CD4-positive, alpha-beta T cell treated with Interleukin-4 for 1 hour (primary cell): ENCODE measurements at regions not wholly inside any gene's neighbourhood (a gene's known extent, or its start where the extent isn't known, plus 50 kb on each side); places are given as distances from the start of the nearest gene placed in this dataset.

Experiments used
- DNase-seq, 2 donors: peaks; one replicate each; pipeline ENCODE4 v3.0.0-alpha.2; 2020 to 2022

DNA sequence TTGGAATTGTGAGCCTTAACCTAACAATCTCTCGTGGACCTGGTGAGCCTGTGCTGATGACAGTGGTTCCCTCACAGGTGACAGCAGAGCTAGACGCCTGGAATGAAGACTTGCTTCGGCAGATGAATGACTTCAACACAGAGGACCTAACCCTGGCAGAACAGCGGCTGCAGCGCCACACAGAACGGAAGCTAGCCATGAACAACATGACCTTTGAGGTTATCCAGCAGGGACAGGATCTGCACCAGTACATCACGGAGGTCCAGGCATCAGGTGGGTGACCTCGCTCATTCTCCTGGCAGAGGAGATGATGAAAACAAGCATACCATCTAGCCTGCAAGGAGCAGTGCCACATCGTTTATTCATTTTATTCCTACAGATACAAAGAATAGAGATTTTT, 316.9 kb upstream of the UMPS start:
- no peak for DNase-seq

DNA sequence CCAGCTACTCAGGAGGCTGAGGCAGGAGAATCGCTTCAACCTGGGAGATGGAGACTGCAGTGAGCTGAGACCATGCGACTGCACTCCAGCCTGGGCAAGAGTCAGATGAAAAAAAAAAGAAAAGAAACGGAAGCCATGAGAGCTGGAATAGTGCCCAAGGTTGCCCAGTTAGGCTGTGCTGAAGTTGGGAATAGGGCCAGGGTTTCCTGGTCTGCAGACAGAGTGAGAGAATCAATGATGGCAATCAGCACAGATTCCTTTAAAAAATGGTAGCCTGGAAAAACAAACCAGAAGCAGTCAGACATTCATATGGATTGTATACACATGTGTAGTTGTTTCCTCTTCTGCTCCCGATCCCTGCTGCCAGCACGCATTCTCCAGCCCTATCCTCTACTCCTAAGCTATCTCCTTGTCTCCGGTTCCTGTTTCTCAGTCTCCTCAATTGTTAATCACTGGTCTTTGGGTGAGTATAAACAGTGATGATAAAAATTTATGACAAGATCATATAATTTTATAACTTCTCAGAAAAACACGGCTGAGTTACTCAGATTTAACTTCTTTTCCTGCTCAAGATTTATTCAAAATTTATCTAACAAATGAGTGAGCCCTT, 316.2 kb upstream of the UMPS start:
- DNase-seq = no peak

DNA sequence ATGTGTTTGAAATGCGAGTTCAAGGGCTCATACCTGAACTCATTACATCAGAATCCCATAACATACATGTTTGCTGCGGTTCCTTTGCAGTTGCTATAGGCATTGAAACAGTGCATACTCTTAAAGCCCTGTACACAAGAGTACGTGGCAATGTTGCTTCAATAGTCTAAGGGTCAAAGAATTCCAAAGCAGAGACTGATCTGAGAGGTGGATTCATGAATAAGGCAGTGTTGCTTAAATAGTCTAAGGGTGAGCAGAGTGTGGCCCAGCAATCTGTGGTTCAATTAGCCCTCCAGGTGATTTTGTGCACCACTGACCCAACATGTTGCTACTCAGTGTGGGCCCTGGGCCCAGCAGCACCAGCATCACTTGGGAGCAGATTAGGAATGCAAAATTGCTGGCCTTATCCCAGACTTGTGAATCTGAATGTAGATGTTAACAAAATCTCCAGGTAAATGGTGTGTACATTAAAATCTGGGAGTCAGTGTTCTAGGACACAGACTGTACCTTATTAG, 314.7 kb upstream of the UMPS start:
- DNase-seq = no peak

DNA sequence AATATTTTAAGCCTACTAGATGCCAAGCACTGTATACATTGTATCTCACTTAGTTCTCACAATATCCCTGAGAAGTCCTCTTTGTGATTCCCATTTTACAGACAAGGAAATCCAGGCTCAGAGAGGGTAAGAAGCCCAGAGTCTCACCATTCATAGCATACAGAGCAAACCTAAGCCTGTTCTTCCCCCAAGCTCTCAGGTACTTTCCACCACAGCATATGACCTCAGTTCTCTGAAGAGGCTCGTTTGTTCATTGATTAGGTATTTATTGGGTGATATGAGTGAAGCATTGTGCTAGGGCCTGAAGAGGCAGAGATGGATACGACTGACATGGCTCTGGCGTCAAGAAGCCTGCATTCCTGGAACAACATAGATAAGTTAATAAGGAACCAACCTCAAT, 310.9 kb upstream of the UMPS start:
- no peak for DNase-seq

DNA sequence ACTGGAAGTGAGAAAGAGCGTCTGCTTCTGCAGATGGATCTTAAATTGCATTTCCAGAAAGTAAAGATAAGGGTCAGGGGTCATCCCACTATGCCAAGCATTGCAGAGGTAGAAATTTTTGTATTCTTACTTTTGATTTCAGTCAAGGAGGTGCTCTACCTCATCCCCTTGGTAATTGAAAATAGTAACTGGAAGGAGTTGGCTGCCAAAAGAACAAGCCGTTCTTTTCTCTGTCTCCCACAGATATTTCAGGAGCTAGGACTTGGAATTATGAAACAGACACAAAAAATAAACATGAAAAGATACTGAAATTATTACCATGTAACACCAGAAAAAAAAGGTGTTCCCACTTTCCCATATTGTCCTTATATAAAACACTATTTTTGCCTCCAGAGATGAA, 309.9 kb upstream of the UMPS start:
- DNase-seq = no peak

DNA sequence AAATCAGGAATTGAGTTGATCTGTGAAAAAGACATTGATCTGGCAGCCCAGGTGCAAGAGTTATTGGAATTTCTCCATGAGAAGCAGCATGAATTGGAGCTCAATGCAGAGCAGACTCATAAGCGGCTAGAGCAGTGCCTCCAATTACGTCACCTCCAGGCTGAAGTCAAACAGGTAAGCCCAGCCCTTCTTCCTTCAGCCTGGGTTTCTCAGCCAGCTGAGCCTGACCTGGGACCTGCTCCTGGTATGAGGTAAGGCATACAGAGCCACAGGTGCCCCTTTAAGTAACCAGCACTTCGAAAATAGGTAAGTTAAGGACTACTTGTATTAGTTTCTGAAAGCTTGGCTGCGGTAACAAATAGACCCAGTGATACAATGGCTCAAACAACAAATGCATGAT, 307.4 kb upstream of the UMPS start:
- DNase-seq = no peak

DNA sequence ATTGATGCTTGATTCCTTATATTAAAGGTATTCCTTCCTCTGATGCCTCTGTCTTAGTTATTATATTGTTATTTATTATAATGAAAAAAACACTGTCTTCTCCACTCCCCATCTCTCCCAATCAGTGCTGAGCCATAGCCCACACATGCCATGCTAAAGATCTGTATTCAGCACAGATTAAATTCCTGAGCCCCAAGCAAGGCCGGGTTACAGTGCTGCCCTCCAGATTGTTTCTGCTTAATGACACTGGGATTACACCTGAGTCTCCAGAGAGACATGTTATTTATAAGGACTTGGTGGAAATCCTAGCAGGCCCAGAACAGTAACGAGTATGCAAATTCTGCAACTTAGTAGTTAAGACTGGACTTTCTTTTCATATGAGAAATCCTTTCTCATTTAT, 305.9 kb upstream of the UMPS start:
- DNase-seq = no peak

DNA sequence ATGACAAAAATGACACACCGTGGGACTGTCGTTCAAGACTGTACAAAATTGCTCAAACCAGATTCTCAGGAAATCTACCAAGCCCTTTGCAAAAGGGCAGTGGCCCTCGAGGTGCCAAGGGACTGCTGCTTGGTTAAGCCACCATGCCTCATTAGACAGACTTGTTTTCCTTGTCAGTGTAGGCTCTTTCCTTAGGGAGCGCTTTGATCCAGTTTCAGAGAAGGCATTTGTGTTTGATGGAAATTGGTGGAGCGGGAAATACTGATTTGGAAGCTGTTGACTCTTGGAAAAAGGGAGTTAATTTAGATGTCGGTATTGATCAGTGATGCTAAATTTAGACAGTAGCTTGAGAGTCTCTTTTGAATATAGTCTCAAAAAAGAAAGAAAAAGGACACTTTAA, 304.3 kb upstream of the UMPS start:
- no peak for DNase-seq

DNA sequence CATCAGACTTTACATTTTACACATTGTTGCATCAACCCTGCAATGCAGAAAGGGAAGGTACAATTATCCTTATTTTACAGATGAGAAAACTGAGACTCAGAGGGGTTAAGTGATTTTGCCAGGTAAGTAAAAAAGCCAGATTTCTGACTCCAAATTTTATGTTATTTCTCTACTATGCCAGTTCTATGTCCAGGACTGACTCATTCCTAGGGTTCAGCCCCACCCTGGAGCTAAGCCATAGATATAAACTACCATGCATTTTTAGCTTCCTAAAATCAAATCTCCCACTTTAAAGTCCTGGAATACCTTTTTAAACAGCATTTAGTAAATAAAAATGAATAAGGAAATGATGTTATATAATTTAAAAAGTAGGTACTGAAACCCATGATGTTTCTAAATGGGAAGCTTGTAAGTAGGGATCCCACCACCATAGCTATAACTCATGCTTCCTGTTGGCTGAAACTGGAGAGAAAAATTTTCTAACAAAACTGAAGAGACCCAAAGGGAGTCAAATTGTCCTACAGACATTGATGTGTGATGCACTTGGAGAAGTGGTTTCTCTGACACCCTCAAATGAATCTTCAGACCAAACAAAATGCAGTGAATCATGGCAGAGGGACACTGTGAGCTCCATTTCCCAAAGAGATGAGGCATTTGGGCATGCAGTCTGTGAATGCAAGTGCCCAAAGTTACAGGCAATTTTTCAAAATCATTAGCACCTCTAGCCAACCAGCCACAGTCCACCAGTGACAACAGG, 301.7 kb upstream of the UMPS start:
- DNase-seq = no peak

DNA sequence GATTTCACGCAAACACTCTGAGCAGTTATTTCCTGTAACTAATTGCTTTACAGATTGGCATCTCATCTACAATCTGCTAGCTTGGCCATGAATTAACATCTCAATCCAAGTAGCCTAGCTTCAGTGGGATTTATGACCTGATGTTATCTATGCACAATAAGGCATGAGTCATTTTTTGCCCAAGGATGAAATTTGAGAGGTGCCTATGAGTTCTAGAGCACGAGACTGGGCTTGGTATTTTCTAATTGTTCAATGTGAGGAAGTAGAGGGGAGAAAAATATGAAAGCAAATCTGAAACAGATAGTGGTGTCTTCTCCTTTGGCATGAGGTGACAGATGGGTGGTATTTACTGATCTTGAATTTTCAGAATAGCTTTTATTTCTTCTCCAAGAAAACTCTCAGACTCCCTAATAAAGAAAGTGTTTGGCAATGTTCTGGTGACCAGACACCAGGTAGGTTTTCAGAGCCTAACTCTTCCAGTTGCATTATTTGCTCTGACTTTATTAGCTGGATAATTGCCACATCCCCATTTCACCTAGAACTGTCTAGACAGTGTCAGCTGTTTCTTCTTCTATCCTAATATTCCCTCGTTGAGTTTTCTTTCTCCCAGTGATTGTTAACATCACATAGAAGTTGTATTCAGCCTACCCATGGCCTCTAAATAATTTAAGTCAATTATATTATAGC, 301.0 kb upstream of the UMPS start:
- no peak for DNase-seq

DNA sequence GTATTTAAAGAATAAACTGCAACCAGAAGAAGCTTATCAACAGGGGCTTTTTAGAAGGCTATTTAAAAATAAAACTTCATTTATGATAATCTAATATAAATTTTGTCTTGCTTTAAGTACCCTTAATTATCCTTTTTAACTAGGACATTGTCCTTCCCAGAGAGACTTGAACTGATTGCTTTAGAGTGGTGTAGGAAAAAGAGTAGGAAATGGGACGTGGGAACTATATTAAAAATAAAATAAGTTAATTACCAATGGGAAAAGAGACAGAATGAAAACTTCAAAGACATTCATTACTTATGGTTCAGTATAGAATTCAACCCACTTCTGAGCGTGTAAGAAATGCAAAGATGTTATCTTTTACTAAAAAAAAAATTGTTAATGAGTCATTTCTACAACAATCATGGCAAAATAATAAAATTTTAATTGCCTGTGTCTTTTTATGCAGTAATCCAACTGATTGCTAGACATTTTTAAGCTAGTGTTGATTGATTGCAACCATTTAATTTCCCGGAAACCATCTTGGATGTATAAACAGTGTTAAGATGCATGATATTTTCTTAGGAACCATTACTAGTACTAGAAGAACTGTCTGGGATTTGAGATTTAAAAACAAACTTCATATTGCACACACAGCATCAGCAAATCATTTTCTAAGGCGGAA, 298.8 kb upstream of the UMPS start:
- no peak for DNase-seq

DNA sequence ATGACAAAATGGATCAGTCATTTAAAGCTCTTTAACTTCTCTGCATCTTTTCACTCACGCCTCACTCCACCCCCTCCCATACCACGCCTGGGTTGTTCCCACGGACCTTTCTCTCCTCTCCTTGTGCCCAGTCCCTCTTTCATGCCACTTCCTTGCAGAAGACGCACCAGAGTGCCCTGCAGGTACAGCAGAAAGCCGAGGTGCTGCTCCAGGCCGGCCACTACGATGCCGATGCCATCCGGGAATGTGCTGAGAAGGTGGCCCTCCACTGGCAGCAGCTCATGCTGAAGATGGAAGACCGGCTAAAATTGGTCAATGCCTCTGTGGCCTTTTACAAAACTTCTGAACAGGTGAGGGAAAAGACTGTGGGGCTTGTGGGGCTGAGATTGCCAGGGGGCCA, 296.1 kb upstream of the UMPS start:
- DNase-seq = no peak

DNA sequence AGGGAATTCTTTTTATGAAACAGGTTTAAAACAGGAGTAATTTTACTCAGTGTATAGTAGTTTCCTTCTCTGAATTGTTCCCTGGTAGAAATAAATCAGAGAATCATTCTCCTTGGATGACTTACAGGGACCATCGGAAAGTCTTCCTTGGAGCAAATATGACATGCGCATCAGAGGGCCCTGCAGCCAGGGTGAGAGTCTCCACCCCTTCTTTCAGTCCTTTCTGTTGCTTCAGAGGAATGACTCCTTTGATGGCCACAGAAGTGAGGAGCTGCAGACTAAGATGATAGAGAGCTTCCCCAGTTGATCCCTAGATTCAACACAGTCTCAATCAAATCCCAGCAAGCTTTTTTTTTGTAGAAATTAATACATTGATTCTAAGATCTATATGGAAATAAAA, 294.8 kb upstream of the UMPS start:
- DNase-seq = no peak

DNA sequence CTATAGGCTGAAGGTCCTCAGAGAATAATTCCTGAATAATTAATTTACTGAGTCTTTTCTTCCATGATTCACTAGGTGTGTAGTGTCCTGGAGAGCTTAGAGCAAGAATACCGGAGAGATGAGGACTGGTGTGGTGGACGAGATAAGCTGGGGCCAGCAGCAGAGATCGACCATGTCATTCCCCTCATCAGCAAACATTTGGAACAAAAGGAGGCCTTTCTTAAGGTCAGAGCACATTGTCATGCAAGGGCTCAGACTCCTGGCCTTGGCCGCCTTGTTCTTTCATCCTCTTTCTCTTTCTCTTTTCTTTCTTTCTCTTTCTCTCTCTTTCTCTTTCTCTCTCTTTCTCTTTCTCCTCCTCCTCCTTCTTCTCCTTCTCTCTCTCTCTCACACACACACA, 291.4 kb upstream of the UMPS start:
- DNase-seq = no peak

DNA sequence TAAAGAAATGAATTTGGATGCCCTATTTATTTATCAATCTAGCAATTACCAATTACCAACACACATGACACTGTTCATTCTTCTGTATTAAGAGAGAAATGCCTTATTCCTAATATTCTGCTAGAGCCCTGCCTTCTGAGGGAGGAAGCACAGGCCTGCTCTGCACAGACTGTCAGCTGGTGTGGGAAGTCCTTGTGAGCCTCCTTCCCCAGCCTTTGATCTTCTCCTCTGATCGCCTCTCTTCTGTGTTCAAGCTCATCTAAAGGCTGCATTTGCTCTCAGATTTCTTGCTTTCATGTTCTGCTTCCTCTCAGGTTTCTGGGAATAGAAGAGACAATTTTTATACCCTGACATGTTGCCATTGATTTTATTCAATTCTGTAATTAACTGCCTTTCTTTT, 290.6 kb upstream of the UMPS start:
- no peak for DNase-seq

DNA sequence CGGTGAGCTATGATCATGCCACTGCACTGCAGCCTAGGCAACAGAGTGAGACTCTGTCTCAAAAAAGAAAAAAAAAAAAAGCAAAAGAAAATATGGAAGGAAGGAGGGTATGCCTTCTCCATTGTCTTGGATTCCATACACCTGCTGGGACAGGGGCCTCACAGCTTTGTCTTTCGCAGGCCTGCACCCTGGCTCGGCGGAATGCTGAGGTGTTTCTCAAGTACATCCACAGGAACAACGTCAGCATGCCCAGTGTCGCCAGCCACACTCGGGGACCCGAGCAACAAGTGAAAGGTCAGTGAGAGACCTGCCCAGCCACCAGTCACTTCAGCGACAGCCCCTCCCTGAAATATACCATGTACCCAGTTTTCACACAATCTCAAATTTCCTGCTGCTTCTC, 288.5 kb upstream of the UMPS start:
- no peak for DNase-seq

DNA sequence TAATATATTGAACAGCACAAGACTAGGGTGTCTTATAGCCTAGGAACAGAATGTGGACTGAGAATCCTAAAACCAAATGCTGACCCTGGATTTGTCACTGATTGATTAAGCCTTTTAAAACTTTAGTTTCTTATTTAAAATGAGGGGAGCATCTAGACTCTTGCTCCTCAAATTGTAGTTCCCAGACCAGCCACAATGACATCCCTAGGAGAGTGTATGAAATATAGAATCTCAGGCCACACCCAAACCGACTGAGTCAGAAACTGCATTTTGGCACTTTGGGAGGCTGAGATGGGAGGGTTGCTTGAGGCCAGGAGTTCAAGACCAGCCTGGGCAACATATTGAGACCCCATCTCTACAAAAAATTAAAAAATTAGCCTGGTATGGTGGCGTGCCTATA, 287.8 kb upstream of the UMPS start:
- no peak for DNase-seq

DNA sequence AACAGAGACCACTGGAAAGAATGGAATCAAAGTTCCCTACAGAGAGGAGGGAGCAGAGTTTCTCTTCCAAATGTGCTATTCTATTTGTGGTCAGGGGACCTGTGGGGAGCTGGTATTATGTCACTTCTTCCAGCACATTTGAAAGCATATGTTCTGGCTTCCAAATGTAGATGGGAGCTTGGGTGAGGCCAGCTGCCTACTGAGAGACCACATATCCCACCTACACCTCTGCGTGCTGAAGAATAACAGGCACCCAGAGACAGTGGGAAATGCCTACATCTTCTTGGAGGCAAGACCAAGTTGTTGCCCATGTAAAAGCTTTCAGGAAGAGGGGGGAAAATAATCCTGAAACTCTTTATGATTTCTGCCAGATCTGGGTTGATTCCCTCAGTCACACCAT, 286.8 kb upstream of the UMPS start:
- no peak for DNase-seq

DNA sequence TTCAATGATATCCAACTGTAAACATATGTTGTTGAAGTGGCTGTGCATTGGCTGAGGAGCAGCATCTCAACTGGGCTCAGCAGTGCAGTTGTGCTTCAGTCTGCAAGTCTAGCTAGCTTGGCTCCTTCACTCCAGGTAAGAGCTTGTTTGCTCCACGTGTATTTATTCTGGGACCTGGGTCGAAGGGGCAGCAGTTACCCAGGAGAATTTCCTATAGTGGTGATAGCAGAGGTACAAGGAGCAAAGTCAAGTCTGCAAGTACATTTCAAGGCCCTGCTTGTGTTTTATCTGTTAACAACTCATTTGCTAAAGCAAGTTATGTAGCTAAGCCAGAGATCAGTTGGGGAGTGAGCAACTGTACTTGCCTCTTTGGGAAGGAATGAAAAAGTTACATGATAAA, 286.2 kb upstream of the UMPS start:
- DNase-seq = no peak

DNA sequence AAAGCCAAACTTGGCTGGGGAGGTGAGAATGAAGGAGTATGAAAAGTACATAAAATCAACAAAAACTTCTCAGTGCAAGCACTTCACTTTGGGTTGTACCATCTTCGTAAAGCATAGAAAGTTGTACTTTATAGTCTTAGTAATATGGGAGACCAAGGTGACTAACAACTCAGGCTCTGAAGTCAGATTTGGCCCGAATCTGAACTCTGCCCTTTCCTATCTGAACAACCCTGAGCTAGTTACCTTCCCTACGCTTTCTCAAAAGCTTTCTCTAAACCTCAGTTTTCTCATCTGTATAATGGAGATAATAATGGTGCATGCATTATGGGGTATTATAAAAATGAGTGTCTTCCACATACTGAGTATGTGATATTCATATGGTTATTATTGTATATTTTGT, 285.4 kb upstream of the UMPS start:
- DNase-seq = no peak

DNA sequence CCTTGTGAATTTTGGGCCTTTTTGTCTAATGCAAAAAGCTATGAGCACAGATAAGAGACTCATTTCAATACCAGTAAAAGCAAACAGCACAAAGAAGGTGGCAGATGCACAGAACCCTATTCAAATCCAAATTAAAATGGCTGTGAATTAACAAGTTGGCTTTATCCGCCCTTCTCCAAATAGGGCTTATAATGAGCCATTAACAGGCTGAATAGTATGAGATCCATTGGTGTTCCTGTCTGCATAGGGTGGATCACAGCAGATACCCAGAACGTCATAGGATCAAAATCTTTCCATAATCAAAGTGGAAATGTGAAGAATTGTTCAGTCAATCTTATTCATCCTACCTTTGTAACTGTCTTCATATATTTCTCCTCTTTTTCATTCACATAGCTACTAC, 282.4 kb upstream of the UMPS start:
- no peak for DNase-seq

DNA sequence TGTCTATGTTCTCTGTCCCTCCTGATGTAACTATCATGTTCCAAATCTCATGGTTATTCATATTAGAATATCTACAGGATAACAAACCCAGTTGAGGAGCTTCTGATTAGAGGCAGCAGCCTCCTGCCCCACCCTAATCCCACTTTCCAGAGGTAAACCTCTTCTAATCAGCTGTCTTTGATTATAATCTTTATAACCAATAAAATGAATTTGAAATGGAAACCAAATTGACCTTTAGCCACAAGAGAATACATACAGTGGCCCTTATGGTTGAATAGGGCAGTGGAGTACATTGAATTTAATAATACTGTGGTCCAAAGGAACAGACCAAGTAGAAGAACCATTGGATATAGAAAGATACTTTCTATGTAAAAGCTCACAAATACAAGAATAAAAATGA, 281.3 kb upstream of the UMPS start:
- no peak for DNase-seq

DNA sequence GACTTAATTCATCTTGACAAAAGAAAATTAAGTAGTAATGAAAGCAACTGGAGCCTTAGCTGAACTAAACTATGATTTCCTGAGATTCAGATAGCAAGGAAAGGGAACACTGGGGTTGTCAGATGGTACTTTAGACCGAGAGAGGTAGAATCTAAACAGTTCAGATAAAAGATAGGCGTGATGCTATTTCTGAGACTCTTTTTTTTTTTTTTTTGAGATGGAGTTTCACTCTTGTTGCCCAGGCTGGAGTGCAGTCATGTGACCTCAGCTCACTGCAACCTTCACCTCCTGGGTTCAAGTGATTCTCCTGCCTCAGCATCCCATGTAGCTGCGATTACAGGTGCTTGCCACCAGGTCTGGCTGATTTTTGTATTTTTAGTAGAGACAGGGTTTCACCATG, 279.9 kb upstream of the UMPS start:
- no peak for DNase-seq
